ENCODE measurements at regions not wholly inside any gene's neighbourhood (a gene's known extent, or its start where the extent isn't known, plus 50 kb on each side); places are given as distances from the start of the nearest gene placed in this dataset.

DNA sequence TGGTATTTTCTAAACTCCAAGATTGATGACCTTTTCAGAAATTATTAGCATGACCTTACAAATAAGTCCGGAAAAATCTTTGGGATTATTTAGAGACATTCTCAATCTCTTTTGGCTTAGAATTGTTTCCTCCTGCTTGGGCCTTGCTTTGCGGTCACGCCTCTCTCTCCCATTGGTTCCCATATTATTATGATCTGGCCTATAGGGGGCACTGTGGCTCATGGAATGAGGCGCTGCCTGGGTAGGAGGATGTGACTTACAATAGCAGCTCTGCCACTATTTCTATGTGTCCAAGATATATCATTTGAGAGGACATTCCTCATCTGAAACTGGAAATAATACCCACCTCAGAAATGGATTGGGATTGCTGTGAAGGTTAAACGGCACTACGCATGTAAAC is 464.9 kb downstream of the MFSD1 start:
- Histone ChIP-seq H3K4me3 (no peak overlapping the region), H3K9me3 (no peaks in the 10 kb centered on the region), H3K36me3 (no peaks in the 10 kb centered on the region), H3K27me3 (replicated peaks in 1 of 7) (no peaks in the 10 kb centered on the region), H3K27ac (no peak overlapping the region), H3K4me1 (no peaks in the 10 kb centered on the region)
- no peak for TF ChIP-seq POLR2A (IDR thresholded peaks at IDR 0.05)
- TF ChIP-seq POLR2AphosphoS5 (IDR thresholded peaks at IDR 0.05) = no peak
- TF ChIP-seq, protein P1, sequence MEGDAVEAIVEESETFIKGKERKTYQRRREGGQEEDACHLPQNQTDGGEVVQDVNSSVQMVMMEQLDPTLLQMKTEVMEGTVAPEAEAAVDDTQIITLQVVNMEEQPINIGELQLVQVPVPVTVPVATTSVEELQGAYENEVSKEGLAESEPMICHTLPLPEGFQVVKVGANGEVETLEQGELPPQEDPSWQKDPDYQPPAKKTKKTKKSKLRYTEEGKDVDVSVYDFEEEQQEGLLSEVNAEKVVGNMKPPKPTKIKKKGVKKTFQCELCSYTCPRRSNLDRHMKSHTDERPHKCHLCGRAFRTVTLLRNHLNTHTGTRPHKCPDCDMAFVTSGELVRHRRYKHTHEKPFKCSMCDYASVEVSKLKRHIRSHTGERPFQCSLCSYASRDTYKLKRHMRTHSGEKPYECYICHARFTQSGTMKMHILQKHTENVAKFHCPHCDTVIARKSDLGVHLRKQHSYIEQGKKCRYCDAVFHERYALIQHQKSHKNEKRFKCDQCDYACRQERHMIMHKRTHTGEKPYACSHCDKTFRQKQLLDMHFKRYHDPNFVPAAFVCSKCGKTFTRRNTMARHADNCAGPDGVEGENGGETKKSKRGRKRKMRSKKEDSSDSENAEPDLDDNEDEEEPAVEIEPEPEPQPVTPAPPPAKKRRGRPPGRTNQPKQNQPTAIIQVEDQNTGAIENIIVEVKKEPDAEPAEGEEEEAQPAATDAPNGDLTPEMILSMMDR (IDR thresholded peaks at IDR 0.05 in 8 of 11, conservative IDR thresholded peaks at IDR 0.05 in 3 of 11) = no peak
- 73 to 87% (median 80%) methylated on average over 6 of the region's 6 CpGs for WGBS, 5 donors
- intact Hi-C loops (cut with DNase I; ENCODE audit: low total_unique reads) = loop anchor here (10.0 kb wide), 1 partner anchor 738 kb away; no protein-coding TSS in a partner anchor
- no peak for DNase-seq

DNA sequence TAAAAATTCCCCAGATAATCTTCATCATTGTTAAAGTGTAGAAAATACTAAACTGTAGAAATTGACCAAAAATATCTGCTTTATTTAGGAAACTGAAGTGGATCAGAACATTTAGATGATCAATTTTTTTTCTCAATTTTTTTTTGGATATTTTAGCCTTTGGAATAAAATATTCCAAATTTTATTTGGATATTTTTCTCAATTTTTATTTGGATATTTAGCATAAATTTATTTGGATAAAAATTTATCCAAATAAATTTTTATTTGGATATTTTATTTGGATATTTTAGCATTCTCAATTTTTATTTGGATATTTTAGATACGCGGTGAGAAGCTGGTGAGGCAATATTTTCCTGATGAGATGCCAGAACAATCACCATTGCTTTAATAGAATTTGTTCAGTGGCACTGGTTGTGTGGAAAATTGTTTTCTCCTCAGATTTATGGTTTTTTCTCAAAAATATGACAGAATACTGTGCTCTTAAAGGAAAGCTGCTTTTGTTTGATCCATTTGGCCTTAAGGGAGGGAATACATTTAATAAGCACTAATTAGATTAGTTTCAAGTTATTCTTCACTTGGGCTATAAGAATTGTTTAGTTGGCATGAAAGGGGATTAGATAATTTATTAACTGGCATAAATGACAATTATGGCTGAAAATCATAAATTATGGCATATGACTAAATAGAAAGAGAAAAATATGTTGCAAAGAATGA is 470.1 kb downstream of the MFSD1 start:
- Histone ChIP-seq H3K4me3 (no peak overlapping the region), H3K4me1 (no peaks in the 10 kb centered on the region), H3K9me3 (no peaks in the 10 kb centered on the region), H3K36me3 (no peaks in the 10 kb centered on the region), H3K27ac (no peak overlapping the region), H3K27me3 (replicated peaks in 1 of 7) (no peaks in the 10 kb centered on the region)
- DNase-seq = no peak
- WGBS, 5 donors = 90 to 99% (median 97%) methylated on average over 2 of the region's 2 CpGs
- intact Hi-C loops (cut with DNase I; ENCODE audit: low total_unique reads) = no loop called here
- TF ChIP-seq POLR2AphosphoS5 (IDR thresholded peaks at IDR 0.05) (no peak), POLR2A (IDR thresholded peaks at IDR 0.05) (no peak)
- TF ChIP-seq, protein P1 (IDR thresholded peaks at IDR 0.05 in 8 of 11, conservative IDR thresholded peaks at IDR 0.05 in 3 of 11) = no peak

DNA sequence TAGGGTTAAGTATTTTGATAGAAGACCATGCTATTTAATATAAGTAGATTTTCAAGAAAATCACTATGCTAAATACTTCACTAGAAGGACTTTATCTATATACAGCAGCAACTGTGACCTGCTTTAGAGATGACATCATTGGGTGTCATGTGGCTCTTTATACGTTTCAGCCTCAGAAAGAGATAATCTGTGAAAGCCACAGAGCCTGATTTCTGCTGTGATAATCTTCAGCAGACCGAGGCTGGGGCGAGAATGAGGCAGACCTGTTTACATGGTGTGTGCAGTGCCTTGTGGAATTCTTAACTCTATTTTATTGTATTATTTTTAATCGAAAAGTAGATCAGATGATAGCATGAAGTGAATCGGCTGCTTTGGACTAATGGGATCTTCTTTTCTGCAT is 471.2 kb downstream of the MFSD1 start:
- TF ChIP-seq POLR2AphosphoS5 (IDR thresholded peaks at IDR 0.05) (no peak), POLR2A (IDR thresholded peaks at IDR 0.05) (no peak)
- TF ChIP-seq, protein P1 (IDR thresholded peaks at IDR 0.05 in 8 of 11, conservative IDR thresholded peaks at IDR 0.05 in 3 of 11) = no peak
- intact Hi-C loops (cut with DNase I; ENCODE audit: low total_unique reads) = no loop called here
- WGBS, 5 donors = 58 to 67% (median 59%) methylated on average over 5 of the region's 5 CpGs

DNA sequence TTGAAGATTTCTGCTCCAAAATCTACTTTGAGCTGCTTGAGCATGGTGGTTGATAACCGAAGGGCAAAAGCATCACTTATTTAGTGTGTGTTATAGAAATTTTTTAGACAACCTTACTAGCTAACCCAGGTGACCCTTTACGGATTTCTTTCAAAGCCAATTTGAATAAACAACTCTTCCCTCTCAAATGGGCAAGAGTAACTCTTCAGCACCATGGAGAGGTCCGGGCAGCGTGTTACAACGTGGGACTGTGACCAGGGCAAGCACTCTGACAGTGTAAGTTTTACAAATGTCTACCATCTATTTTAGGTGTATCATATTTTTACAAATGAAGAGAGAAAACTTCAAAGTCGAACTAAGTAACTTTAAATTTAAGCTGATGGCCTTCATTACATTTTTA is 471.8 kb downstream of the MFSD1 start:
- intact Hi-C loops (cut with DNase I; ENCODE audit: low total_unique reads) = no loop called here
- Histone ChIP-seq H3K36me3 (no peaks in the 10 kb centered on the region), H3K9me3 (no peaks in the 10 kb centered on the region), H3K4me3 (no peak overlapping the region), H3K27ac (no peak overlapping the region), H3K27me3 (replicated peaks in 1 of 7) (no peaks in the 10 kb centered on the region), H3K4me1 (no peaks in the 10 kb centered on the region)
- TF ChIP-seq POLR2AphosphoS5 (IDR thresholded peaks at IDR 0.05) = no peak
- TF ChIP-seq, protein P1 (IDR thresholded peaks at IDR 0.05 in 8 of 11, conservative IDR thresholded peaks at IDR 0.05 in 3 of 11) = no peak
- no peak for TF ChIP-seq POLR2A (IDR thresholded peaks at IDR 0.05)
- WGBS, 5 donors = 12 to 16% (median 14%) methylated on average over 6 of the region's 6 CpGs
- DNase-seq = no peak

More for the DNA sequence above, 471.2 kb downstream of the MFSD1 start:
- no peak overlapping the region for H3K4me3 ChIP-seq
- no peaks in the 10 kb centered on the region for H3K27me3 ChIP-seq (replicated peaks in 1 of 7)
- H3K9me3 ChIP-seq = no peaks in the 10 kb centered on the region
- no peaks in the 10 kb centered on the region for H3K4me1 ChIP-seq
- H3K27ac ChIP-seq = no peak overlapping the region
- no peaks in the 10 kb centered on the region for H3K36me3 ChIP-seq
- no peak for DNase-seq

Data from spleen (tissue), 11 donors.